ENCODE measurements at regions not wholly inside any gene's neighbourhood (a gene's known extent, or its start where the extent isn't known, plus 50 kb on each side); places are given as distances from the start of the nearest gene placed in this dataset.

DNA sequence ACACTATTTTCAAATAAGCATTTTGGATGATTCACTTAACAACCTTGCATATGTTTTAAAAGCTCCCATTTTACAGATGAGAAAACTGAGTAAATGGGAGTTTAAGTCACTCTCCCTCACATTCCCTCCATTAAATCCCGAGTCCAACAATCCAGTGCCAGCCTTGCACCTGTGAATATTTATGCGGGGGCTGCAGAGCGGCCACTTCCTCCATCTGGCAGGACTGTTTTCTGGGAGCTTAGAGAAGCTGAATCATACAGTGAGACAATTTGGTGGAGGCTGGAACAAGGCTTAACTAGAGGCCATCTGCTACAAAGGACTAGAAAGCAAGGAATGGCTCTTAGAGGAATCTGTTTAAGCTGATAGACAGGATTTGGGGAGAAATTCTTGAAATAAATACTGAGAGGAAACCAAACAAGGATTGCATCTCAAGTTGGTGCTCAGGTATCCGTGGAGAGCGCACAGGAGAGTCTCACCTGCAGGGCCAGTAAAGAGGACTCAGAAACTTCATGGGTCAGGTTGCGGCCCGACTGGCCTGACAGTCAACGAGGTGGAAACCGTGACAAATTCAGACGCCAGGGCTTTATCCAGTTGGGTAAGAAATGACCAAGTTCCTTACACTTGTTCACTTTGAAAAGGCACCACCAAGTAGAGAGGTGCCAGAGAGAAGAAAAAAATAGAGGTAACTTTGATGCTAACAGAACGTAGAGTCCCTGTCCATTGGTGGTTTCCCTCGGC lies 478.5 kb downstream of the QKI start:
- no peaks in the 10 kb centered on the region for H3K4me1 Mint-ChIP-seq (ENCODE audit: unreplicated experiment)
- no peaks in the 10 kb centered on the region for H3K9me3 Mint-ChIP-seq (ENCODE audit: unreplicated experiment)
- DNase-seq (ENCODE audit: low spot score): no peak
- H3K27ac Mint-ChIP-seq (ENCODE audit: unreplicated experiment): no peak overlapping the region
- TF ChIP-seq, protein P1, sequence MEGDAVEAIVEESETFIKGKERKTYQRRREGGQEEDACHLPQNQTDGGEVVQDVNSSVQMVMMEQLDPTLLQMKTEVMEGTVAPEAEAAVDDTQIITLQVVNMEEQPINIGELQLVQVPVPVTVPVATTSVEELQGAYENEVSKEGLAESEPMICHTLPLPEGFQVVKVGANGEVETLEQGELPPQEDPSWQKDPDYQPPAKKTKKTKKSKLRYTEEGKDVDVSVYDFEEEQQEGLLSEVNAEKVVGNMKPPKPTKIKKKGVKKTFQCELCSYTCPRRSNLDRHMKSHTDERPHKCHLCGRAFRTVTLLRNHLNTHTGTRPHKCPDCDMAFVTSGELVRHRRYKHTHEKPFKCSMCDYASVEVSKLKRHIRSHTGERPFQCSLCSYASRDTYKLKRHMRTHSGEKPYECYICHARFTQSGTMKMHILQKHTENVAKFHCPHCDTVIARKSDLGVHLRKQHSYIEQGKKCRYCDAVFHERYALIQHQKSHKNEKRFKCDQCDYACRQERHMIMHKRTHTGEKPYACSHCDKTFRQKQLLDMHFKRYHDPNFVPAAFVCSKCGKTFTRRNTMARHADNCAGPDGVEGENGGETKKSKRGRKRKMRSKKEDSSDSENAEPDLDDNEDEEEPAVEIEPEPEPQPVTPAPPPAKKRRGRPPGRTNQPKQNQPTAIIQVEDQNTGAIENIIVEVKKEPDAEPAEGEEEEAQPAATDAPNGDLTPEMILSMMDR (IDR thresholded peaks at IDR 0.05; ENCODE audit: unreplicated experiment): no peak
- no peaks in the 10 kb centered on the region for H3K27me3 Mint-ChIP-seq (ENCODE audit: unreplicated experiment)
- H3K4me3 Mint-ChIP-seq (ENCODE audit: unreplicated experiment): no peak overlapping the region
- H3K36me3 Mint-ChIP-seq (ENCODE audit: low read depth, unreplicated experiment): no peaks in the 10 kb centered on the region

DNA sequence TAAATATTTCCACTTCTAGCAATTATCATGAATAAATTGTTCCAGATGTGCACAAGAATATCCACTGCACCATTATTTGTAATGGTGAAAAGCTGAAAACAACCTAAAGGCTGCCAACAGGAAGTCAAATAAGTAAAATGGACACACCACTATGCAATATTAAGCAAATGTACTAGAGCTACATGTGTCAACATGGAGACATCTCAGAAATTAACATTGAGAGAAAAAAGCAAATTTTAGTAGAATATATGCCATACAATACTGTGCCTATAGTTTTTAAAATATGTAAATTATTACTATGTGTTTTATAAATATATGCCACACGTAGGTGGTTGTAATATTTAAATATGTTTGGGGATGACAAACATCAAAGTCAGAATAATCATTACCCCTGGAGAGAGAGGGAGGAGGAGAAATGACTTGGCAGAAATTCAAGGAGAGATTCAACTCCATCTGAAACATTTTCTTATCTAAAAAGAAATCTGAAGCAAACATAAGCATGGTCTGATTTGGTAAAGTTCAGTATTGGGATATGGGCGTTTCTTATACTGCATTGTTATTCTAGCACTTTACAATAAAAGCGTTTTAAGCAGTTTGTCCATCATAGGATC lies 475.5 kb downstream of the QKI start:
- TF ChIP-seq, protein P1 (IDR thresholded peaks at IDR 0.05; ENCODE audit: unreplicated experiment): no peak
- Mint-ChIP-seq H3K9me3 (ENCODE audit: unreplicated experiment) (no peaks in the 10 kb centered on the region), H3K36me3 (ENCODE audit: low read depth, unreplicated experiment) (no peaks in the 10 kb centered on the region), H3K27ac (ENCODE audit: unreplicated experiment) (no peak overlapping the region), H3K4me3 (ENCODE audit: unreplicated experiment) (no peak overlapping the region), H3K4me1 (ENCODE audit: unreplicated experiment) (peaks cover 4% of the 10 kb centered on the region), H3K27me3 (ENCODE audit: unreplicated experiment) (no peaks in the 10 kb centered on the region)
- no peak for DNase-seq (ENCODE audit: low spot score)

DNA sequence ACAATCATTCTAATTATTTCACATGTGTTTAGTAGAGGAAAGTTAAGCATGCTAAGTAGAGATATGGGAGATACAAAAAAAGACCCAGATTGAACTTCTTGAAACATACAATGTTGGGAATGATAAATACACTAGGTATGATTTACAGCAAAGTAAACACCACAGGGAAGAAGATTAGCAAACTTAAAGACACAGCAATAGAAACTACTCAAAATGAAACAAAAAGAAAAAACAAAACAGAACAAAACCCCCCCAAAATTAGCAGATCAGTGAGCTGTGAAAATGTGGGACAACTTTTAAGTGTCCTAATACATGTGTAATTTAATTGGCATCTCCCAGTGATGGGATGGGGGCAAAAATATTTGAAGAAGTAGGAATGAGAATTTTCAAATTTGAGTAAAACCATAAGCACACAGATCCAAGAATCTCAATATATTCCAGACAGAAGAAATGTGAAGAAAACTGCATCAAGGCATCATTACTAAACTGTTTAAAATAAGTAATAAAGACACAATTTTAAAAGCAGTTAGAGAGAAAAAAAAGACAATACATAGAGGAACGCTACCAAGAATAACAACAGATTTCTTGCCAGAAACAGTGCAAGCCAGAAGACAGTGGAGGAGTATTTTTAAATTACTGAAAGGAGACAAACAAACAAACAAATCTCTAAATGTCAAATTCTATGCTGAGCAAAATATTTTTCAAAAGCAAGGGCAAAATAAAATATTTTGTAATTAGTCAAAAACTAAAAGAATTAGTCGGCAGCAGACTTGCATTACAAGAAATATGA lies 473.7 kb downstream of the QKI start:
- no peak for DNase-seq (ENCODE audit: low spot score)
- Mint-ChIP-seq H3K27me3 (ENCODE audit: unreplicated experiment) (no peaks in the 10 kb centered on the region), H3K27ac (ENCODE audit: unreplicated experiment) (no peak overlapping the region), H3K9me3 (ENCODE audit: unreplicated experiment) (no peaks in the 10 kb centered on the region), H3K36me3 (ENCODE audit: low read depth, unreplicated experiment) (no peaks in the 10 kb centered on the region), H3K4me3 (ENCODE audit: unreplicated experiment) (no peak overlapping the region), H3K4me1 (ENCODE audit: unreplicated experiment) (peaks cover 4% of the 10 kb centered on the region)
- TF ChIP-seq, protein P1 (IDR thresholded peaks at IDR 0.05; ENCODE audit: unreplicated experiment): no peak

DNA sequence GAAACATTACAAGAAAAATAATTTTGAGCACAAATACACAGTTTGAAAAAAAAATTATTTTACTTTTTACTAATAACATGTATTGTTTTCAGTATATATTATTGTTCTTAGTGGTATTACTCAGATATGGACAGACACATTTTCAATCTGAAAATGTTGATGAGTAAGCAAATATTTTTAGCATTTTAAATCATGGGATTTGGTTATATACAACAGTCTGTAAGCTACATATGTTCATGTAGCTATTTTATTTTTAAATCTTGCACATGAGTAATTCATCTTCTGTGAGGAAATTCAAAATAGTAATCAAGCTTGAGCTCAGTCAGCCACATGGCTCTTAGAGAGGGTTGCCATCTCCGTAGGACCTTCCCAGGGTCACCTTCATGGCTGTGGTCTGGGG lies 471.9 kb downstream of the QKI start:
- Mint-ChIP-seq H3K27me3 (ENCODE audit: unreplicated experiment) (no peaks in the 10 kb centered on the region), H3K4me1 (ENCODE audit: unreplicated experiment) (peaks cover 4% of the 10 kb centered on the region), H3K4me3 (ENCODE audit: unreplicated experiment) (no peak overlapping the region), H3K27ac (ENCODE audit: unreplicated experiment) (no peak overlapping the region), H3K36me3 (ENCODE audit: low read depth, unreplicated experiment) (no peaks in the 10 kb centered on the region), H3K9me3 (ENCODE audit: unreplicated experiment) (no peaks in the 10 kb centered on the region)
- no peak for DNase-seq (ENCODE audit: low spot score)
- TF ChIP-seq, protein P1 (IDR thresholded peaks at IDR 0.05; ENCODE audit: unreplicated experiment): no peak
